Fibroblast of upper back skin (primary cell): ENCODE measurements at regions not wholly inside any gene's neighbourhood (a gene's known extent, or its start where the extent isn't known, plus 50 kb on each side); places are given as distances from the start of the nearest gene placed in this dataset.
A peak's percentile ranks its signal among the peaks of the same experiment; 100 is the strongest.
"Not testable (repeated sequence)": the region's sequence is repeated elsewhere in the genome, so short reads cannot be mapped to it uniquely, and the experiment has no call there.

ENCODE experiments used
- DNase-seq: peaks from one replicate; pipeline ENCODE4 v3.0.0-alpha.2; 2013

DNA sequence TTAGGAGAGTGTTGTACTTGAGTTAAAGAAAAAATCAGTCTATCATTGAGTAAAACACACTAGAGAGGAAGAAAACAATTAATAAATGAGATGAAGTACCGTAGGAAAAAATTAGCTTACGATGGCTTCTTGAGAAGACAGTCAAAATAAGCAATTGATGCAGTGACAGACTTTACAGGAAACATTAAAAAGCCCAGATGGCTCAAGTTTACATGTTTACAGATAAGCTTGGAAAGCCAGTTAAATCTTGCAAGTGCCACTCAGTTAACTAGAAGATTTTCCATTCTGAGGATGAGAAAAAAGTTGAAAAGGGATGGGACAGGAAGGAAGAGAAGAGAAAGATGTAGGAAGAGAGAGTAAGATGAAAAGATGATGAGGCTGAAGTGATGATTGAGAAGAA is 288.8 kb upstream of the FERMT1 start:
- no peak for DNase-seq

DNA sequence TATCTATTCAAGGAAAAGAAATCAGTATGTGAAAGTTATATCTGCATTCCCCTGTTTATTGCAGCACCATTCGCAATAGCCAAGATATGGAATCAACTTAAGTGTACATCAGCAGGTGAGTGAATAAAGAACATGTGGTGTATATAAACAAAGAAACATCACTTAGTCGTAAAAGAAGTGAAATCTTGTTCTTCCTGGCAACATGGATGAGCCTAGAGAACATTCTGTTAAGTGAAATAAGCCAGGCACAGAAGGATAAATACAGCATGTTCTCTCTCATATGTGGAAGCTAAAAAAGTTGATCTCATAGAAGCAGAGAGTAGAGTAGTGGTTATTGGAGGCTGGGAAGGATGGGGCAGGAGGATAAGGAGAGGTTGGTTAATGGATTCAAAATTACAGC is 287.9 kb upstream of the FERMT1 start:
- DNase-seq, result no peak

DNA sequence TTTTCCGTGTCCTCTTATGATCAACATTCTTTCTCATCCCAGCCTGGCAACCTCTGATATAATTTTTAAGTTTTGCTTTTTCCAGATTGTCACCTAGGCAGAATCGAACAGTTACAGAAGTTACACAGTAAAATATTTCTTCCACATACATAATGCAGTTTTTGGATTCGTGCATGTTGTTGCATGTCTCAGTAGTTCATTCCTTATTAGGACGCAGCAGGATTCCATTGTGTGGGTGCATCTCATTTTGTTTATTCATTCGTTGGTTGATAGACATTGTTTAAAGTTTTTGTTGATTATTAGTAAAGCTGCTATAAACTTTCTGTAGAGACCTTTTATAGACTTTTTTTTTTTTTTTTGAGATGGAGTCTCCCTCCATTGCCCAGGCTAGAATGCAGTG is 284.3 kb upstream of the FERMT1 start:
- DNase-seq, result no peak

DNA sequence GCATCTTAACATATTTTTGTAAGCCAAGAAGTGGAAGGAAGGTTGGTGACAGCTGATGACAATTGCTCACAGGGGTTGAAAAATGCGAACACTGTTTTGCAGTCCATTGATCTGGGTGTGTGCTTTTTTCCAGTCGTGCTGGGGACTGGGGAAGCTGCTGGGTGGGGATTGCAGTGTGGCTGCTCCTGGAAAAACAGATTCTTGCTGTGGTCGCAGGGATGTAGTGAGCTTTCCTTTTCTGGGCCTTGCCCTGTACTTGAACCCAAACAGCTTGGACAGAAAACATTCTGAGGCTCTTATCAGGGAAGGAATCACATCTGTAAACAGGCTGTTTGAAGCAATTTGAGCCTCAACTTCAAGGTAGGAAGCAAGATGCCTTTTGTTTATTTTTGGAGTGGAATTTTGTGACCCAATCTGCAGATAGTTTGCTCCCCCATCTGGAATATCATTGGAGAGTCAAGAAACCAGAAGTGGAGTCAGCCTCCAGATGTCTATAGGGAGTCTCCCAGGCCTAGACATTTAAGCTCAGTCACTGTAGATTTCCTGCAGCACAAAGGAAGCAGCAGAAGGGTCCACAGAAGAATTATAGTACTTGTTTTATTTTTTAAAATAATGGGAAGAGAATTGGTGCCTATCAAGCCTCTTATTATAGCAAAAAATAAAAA is 279.2 kb upstream of the FERMT1 start:
- DNase-seq, result no peak

DNA sequence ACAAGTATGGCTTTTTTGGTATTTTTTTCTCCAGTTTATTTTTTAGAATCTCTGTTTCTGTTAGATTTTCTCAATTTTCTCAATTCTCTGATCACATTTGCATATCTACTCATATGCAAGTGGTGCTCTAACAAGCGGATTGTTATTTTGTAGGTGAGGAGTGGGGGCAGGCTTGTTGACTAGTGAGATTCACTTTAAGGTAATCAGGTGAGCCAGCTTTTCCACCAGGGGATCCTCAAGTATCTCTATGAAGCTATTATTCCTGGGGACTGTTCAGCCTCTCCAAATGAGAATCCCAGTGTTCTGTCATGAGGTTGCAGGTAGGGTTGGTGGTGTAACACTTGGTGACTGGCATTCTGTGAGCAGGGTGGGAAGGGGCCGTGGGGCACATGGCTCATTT is 274.3 kb upstream of the FERMT1 start:
- DNase-seq, result no peak

DNA sequence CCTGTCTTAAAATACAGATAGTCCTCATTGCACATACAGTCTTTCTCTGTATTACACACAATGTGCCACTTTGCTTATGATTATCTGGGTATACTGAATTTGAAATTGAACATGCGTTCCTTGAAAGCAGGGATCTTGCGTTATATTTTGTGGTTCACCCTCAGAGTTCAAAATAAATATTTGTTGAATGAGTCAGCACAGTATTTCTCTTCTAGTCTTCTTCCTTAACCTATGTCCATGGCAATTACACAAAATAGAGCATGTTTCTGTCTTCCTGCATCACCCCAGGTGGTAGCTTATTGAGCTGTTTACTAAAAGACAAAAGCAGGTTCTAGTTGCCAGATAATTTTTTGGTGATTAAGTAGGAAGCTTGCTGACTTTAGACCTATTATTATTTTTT is 272.9 kb upstream of the FERMT1 start:
- peak; percentile 0 for DNase-seq

DNA sequence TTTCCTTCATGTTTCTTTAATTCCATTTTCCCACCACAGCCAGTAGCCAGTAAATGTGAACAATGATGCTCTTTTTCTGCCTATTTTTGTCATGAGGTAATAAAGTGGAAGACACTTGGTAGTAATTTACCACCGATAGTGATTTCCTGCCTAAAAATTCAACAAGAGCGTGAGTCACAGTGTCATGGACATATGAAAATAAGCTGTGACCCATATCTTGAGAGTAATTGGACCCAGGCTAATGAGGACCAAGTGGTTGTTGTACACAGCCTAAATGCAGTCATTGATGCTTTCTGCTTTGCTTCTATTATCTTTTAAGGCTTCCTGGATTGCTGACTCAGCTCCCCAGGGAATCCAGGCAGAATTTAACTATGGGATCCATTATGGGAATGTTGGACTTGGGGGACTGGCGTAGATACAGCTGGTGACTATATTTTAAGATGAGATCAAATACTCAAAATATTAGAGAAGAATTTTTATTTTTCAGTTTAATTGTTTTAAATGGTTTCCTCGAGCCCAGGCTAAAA is 265.9 kb upstream of the FERMT1 start:
- DNase-seq, result no peak

DNA sequence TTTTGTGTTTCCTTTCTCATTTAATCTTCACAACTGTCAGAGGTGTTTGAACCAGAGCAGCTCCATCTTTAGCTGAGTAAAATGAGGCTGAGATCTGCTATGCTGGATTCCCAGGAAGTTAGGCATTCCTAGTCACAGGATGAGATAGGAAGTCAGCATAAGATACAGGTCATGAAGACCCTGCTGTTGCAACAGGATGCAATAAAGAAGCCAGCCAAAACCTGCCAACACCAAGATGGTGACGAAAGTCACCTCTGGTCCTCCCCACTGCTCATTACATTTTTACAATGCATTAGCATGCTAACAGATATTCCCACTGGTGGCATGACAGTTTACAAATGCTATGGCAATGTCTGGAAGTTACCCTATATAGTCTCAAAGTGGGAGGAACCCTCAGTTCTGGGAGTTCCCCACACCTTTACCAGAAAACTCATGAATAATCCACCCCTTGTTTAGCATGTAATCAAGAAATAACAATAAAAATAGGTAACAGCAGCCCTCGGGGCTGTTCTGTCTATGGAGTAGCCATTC is 262.2 kb upstream of the FERMT1 start:
- no peak for DNase-seq

DNA sequence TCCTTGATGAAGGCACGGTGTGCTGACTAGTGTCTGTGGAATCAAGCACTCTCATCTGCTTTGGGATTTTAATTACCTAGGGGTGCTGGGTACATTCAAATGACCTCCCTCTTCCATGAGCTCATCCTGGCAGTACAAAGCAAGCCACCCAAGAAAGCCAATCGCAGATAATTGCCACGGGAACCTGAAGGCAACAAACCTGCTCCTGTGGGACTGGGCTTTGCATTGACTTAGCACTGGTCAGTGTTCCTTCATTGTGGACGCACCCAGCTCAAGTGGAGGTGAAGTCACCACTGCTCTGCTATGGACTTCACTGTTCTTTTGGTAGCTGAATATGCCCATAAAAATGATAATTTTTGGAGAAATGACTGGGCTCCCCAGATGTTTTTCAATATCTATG is 261.6 kb upstream of the FERMT1 start:
- DNase-seq, result no peak

DNA sequence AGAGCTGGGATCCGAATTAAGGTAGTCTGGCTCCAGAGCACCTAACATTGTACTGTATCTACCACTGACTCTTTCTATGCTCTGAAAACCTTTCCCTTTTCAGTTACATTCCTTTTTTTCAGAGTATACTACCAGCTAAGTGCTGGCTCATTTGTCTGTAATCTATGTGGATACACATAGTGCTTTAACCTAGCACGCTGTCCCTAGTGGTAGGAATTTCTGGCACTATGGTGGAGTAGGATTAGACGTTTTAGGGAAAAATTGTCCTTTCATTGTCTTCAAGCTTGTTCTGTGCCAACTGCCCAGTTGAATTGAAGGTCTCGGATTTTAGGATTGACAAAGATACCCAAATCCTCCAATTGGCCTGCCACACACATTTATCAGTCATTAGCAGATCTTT is 259.1 kb upstream of the FERMT1 start:
- DNase-seq, result no peak

DNA sequence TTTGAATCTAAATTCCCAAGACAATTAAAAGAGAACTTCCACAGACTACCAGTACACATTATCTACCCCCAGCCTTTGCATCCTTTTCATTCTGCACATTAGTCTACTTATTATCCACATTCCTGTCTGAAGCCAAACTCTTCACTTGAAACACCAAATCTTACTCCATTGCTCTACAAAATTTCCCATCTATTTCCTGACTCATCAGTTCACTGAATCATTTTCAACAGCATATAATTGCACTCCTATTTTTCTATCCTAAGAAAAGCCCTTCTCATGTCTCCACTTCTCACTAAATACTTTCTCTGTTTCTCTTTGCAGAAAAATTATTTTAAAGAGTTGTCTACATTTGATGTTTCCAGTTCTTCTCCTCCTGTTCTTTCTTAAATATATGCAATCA is 239.4 kb upstream of the FERMT1 start:
- no peak for DNase-seq

DNA sequence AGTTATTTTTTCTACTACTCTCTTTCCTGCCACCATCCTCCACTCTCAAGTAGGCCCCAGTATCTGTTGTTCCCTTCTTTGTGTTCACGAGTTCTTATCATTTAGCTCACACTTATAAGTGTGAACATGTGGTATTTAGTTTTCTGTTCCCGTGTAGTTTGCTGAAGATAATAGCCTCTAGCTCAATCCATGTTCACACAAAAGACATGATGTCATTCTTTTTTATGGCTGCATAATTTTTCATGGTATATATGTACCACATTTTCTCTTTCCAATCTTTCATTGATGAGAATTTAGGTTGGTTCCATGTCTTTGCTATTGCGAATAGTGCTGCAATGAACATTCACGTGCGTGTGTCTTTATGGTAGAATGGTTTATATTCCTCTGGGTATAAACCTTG is 237.9 kb upstream of the FERMT1 start:
- no peak for DNase-seq

DNA sequence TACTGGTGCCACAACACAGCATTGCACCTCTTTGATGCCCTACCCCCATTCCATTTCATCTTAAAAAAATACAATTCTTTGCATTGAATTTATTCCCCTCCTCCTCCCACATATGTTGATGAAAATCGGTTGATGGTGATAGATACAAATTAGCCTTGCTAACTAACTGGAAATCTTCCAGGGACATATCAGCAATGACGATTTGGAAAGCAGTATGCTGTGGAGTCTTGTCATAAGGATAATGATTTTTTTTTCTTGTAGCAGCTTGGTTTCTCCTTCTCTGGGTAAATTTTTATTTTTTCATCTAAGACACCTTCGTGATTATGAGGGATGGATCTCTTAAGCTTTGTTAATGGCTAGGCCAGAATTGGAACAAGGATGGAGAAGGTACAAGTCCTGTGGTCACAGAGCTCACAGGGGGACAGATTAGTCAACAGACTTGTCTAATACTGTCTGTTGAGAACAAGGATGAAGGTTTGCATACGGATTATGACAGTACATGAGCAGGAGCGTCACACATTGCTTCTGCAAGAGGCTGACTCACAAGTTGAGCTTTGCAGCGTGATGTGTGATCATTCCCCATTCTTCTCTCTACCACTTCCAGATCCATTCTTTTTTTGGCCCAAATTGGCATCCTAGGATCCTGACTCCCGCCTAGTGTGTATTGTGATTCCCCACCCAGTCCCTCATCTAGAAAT is 233.1 kb upstream of the FERMT1 start:
- no peak for DNase-seq

DNA sequence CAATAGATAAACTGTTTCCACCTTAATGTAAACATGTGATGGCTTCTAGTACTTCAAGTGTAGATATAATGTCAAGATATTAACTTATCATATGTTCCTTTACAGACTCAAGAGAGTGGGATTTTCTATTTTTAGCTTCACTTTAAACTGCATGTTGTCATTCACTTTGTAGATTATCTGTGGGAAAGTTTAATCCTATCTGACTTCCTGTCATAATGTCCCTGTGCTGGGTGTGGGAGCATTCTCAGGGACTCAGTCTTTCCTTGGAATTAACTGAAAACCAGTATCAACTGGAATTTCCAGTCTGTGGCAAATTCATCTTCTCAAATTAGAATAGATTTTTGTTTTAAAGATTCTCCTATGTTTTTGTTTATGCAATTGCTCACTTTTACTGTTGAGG is 226.1 kb upstream of the FERMT1 start:
- DNase-seq, result no peak

DNA sequence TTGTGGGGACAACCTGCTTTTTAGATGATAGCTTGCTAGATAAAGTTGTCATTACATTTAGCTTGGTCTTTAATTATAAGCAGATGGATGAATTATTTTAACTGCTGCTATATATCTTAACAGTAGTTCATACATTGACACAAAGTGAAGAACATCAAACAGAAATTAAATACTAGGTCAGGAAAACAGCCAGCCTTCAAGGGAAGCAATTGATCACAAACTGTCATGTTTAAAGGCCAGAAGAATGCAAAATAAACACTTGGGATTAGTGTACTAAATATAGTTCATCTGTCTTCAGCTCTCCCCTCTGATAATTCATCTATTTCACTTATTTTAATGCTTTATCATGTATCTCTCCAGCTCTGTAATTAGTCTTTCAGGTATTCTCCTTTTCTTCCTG is 225.1 kb upstream of the FERMT1 start:
- DNase-seq, result no peak

DNA sequence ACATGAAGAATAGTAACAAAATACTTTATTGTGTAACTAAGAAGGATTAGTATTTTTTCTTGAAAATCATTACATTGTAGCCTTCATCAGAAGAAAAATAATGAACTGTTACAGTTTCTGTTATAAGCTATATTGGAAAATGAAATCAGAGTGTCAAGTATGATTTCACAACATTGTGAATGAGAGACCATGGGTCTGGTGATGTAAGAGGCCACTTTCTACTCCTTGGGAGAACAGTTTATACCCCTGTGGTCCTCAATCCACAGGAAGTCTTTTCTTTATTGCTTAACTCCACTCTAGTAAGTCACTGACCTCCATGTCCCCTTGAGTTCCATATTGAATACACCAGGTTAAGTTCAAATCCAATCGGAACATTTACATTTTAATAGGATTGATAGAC is 218.7 kb upstream of the FERMT1 start:
- no peak for DNase-seq

DNA sequence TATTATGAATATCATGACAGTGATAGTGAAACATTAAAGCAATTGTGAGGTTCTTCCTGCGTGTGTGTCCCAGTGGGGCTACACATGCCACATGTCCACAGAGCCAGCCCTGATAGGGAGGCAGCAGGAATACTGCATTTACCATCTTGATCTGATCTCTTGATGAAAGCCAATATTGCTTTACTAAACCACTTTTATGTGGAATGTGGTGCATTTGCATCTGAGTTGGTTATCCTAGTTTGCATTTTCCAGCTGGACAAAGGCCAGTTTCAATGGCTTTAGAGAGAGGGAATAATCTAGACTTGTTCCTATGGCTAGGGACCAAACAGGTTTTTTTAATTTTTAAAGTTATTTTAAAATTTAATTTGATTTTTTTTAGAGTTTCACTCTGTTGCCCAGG is 216.3 kb upstream of the FERMT1 start:
- no peak for DNase-seq

DNA sequence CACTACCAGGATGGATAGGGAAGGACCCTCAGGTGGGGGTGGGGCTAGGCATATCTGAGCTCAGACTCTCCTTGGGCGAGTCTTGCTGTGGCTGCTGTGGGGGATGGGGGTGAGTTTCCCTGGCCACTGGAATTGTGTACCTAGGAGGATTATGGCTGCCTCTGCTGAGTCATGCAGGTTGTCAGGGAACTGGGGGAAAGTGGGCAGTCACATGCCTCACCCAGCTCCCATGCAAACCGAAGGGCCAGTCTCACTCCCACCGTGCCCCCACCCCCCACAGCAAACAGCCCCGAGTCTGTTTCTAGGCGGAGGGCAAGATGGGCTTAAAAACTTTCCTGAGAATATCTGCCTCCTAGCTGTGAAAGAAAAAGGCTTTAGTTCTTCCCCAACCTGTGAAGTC is 210.3 kb upstream of the FERMT1 start:
- no peak for DNase-seq

DNA sequence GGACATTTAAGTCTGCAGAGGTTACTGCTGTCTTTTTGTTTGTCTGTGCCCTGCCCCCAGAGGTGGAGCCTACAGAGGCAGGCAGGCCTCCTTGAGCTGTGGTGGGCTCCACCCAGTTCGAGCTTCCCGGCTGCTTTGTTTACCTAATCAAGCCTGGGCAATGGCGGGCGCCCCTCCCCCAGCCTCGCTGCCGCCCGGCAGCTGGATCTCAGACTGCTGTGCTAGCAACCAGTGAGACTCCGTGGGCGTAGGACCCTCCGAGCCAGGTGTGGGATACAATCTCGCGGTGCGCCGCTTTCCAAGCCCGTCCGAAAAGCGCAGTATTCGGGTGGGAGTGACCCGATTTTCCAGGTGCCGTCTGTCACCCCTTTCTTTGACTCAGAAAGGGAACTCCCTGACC is 198.4 kb upstream of the FERMT1 start:
- DNase-seq, result not testable (repeated sequence)

DNA sequence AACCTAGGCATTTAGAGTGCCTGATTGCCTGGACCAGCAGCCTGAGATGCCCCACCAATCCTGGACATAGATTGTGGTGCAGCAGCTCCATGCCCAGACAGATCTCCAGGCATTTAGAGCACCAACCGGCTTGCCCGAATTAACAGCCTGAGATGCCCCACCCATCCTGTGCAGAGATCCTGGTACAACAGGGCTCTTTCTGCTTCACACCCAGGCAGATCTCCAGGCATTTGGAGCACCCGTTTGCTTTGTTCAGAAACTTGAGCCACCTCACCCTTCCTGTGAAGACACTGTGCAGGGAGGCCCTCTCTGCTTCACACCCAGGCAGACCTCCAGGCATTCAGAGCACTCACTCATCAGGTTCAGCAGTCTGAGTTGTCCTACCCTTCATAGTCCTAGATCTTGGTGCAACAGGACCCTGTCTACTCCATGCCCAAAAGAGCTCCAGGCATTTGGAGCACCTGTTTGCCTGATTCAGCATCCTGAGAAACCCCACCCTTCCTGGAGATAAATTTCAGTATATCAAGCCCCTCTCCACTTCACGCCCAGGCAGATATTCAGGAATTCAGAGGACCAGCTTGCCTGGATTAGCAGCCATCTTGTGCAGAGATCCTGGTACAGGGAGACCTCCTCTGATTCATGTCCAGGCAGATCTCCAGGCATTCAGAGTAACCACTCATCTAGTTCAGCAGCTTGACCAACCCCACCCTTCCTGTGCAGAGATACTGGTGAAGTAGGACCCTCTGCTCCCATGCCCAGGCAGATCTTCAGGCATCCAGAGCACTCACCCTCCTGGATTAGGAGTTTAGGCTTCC is 189.2 kb upstream of the FERMT1 start:
- DNase-seq, result no peak

DNA sequence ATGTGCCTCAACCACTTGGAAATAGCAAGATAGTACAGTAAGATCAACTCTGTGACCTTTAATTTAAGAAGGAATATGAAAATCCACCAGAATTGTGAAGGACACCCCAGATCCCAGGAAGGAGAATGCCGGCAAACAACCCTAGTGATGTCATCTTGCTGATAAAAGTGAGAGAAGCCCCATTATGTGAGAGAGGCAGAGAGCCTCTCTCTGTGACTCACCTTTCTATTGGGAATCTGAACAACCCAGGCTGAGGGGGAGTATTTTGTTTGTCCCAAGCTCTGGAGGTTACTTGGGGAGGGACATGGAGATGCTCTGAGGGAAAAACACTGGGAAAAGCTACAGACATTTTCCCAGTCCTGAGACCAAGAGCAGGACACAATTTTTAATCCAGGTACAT is 188.3 kb upstream of the FERMT1 start:
- no peak for DNase-seq

DNA sequence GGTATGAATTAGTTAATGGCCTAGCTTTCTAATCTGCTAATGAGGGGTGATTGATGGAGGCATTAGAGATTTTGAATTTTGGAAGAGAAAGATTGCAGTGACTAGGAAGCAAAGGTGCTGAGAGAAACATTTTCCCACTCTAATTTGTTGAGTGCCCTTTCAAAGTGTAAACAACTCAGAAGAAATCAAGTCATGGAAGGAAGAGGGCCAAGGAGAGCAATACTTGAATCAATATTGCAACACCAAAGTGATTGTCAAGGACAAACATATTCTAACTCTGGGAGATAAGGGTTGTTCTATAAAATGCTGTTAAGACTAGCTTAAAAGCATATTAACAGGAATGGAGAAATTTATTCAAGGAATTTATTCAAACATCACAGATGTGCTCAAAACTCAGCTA is 182.7 kb upstream of the FERMT1 start:
- no peak for DNase-seq

DNA sequence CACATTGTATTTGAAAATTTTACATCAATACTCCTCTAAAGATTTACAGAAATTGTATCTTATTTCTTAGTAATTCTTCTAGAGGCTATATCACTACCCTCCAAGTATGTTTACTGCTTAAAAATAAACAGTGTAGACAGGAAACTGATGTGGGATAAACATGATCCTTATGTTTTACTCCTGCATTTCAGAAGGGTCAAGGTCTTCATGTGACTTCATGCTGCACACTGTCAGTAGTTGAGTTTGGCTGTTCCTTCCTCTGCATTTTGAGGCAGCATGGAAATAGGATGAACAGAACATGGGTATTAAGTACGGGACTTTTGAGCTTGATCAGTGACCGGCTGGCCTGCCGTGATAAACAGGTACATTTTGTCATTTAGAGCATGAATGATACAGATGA is 179.2 kb upstream of the FERMT1 start:
- DNase-seq, result no peak

DNA sequence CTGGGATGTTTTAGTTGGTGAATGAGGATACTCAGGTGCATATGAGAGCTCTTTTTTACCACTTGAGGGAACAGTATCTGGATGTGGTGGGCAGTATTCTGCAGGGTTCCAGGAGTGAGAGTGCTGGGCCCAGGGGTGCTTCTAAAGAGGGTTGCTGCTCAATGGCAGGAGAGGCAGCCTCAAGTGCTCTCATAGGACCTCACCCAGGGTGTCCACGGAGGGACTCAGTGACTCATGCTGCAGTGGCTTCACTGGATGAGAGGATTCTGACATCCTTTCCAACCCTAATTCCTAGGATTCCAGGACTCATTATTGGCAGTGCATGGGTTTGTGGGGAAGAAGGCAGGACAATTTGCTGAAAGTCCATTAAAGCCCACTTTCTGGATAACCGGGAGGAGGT is 176.6 kb upstream of the FERMT1 start:
- DNase-seq, result no peak
